DOHH2 (cell line): ENCODE measurements at regions not wholly inside any gene's neighbourhood (a gene's known extent, or its start where the extent isn't known, plus 50 kb on each side); places are given as distances from the start of the nearest gene placed in this dataset.

Source experiments
- H3F3A ChIP-seq: fragments of 200-600 bp; sonication (generic), shearing (Covaris generic); 2 replicates; pipeline ENCODE4 v1.6.0; 2016; ENCODE audit warnings: antibody characterized with exemption, mild to moderate bottlenecking; ENCODE audit not compliant: control insufficient read depth, insufficient read depth
- H3K27ac ChIP-seq: fragments of 200-600 bp; sonication (generic); 2 replicates; pipeline ENCODE4 v1.5.1; 2014; ENCODE audit warnings: low read depth, mild to moderate bottlenecking, low read length, moderate library complexity
- H3K27me3 ChIP-seq: fragments of 200-600 bp; sonication (generic); 2 replicates; pipeline ENCODE4 v1.6.1; 2014; ENCODE audit warnings: mild to moderate bottlenecking, low read length, mixed read lengths; ENCODE audit not compliant: control insufficient read depth
- H3K36me3 ChIP-seq: fragments of 200-600 bp; sonication (generic); 2 replicates; pipeline ENCODE4 v1.6.1; 2014; ENCODE audit warnings: mild to moderate bottlenecking, low read length, moderate library complexity, mixed read lengths; ENCODE audit not compliant: control insufficient read depth
- H3K4me1 ChIP-seq: fragments of 200-600 bp; sonication (generic); 2 replicates; pipeline ENCODE4 v1.6.1; 2014; ENCODE audit warnings: mild to moderate bottlenecking, low read length, mixed read lengths; ENCODE audit not compliant: control insufficient read depth
- H3K4me2 ChIP-seq: fragments of 200-600 bp; sonication (generic); 2 replicates; pipeline ENCODE4 v1.6.0; 2014; ENCODE audit warnings: mild to moderate bottlenecking, low read length, moderate library complexity
- H3K4me3 ChIP-seq: fragments of 200-600 bp; sonication (generic); 2 replicates; pipeline ENCODE4 v1.5.1; 2014; ENCODE audit warnings: mild to moderate bottlenecking, low read length, mixed read lengths
- H3K79me2 ChIP-seq: fragments of 200-600 bp; sonication (generic); 2 replicates; pipeline ENCODE4 v1.6.1; 2014; ENCODE audit warnings: mild to moderate bottlenecking, low read length, mixed read lengths; ENCODE audit not compliant: control insufficient read depth
- H3K9me2 ChIP-seq: fragments of 200-600 bp; sonication (generic); replicated peaks from 2 replicates; pipeline ENCODE4 v1.6.1; 2014; ENCODE audit warnings: mild to moderate bottlenecking, low read length, mixed read lengths; ENCODE audit not compliant: control insufficient read depth
- H3K9me3 ChIP-seq: fragments of 200-600 bp; sonication (generic); 2 replicates; pipeline ENCODE4 v1.6.1; 2014; ENCODE audit warnings: antibody characterized with exemption, low read length, mixed read lengths; ENCODE audit not compliant: control insufficient read depth, insufficient read depth
- H4K20me1 ChIP-seq: fragments of 200-600 bp; sonication (generic); 2 replicates; pipeline ENCODE4 v1.6.0; 2014; ENCODE audit warnings: low read depth, mild to moderate bottlenecking, antibody characterized with exemption, low read length, moderate library complexity; ENCODE audit not compliant: control insufficient read depth, insufficient read depth
- EZH2phosphoT487 ChIP-seq: fragments of 200-600 bp; sonication (generic); IDR thresholded peaks from 2 replicates; pipeline ENCODE4 v1.6.1; 2017; ENCODE audit warnings: borderline replicate concordance, mild to moderate bottlenecking, antibody characterized with exemption, low read length, moderate library complexity, mixed read lengths
- TF ChIP-seq, protein P1 (sequence below): fragments of 200-600 bp; sonication (generic); IDR thresholded peaks from one replicate; pipeline ENCODE4 v1.5.1; 2014; ENCODE audit warnings: antibody characterized with exemption, mild to moderate bottlenecking, low read depth, low read length; ENCODE audit not compliant: poor library complexity, severe bottlenecking

DNA sequence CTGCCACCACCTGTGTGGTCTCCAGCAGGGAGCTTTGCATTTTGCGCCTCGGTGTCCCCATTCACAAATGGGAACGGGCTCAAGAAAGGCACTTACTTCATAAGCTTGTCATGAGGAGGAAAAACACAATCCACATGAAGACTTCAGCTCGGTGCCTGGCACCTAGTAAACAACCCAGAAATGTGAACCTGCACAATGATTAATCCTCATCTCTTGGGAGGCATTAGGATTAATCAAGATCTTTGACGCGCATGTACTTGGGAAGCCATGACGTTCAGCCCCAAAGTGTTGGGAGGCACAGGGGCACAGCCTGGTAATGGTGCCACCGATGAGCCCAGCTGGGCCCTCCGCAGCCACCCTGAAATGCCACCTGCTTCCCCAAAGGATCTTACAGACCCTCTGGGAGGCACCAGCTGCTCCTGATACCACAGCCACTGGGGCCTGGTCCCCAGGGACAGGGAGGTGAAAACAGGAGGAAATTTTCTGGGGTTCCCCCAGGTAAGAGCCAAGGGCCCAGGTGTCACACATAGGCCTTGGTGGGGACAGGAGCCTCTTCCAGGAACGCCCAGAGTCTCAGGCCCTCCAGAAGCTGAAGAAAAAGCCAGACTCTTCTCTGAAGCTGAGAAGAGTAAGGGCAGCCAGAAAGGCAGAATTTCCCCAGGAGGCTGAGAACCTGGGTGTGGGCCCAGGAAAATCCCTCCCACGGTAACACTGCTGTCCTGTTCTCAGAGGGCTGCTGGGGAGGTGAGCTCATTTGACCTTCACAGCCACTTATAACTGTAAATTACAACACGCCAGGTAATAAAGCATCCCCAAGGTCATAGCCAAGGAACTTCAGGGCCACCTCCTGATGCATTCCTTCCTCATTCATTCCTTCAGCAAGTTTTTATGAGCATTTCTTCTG is 507.5 kb downstream of the SHQ1 start:
- Histone ChIP-seq H3F3A (no peaks in the 10 kb centered on the region), H3K4me2 (no peak overlapping the region)
- TF ChIP-seq, protein P1, sequence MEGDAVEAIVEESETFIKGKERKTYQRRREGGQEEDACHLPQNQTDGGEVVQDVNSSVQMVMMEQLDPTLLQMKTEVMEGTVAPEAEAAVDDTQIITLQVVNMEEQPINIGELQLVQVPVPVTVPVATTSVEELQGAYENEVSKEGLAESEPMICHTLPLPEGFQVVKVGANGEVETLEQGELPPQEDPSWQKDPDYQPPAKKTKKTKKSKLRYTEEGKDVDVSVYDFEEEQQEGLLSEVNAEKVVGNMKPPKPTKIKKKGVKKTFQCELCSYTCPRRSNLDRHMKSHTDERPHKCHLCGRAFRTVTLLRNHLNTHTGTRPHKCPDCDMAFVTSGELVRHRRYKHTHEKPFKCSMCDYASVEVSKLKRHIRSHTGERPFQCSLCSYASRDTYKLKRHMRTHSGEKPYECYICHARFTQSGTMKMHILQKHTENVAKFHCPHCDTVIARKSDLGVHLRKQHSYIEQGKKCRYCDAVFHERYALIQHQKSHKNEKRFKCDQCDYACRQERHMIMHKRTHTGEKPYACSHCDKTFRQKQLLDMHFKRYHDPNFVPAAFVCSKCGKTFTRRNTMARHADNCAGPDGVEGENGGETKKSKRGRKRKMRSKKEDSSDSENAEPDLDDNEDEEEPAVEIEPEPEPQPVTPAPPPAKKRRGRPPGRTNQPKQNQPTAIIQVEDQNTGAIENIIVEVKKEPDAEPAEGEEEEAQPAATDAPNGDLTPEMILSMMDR, result no peak
- no peak for TF ChIP-seq EZH2phosphoT487

DNA sequence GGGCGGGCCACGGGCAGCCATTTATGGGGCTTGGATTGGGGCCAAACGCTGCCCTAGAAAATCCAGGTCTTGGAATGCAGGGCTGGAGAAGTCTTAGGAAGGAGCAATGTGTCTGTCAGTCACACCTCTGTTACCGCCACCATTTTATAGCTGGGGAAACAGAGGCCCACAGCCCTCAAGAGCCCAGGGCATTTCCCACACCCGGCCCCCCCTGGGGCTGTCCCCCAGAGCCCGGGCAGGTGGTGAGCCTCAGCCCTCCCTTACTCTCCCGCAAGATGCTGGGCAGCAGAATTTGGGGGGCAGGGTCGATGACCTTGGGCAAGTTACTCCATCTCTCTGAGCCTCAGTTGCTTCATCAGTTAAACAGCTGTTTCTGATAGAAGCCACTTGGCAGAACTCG is 508.2 kb downstream of the SHQ1 start:
- TF ChIP-seq EZH2phosphoT487, result no peak
- H4K20me1 ChIP-seq, result no peaks in the 10 kb centered on the region
- no peaks in the 10 kb centered on the region for H3K79me2 ChIP-seq
- no peaks in the 10 kb centered on the region for H3K36me3 ChIP-seq
- H3K4me3 ChIP-seq, result no peak overlapping the region
- H3K27ac ChIP-seq, result no peak overlapping the region
- no peaks in the 10 kb centered on the region for H3K9me3 ChIP-seq
- H3K27me3 ChIP-seq, result no peaks in the 10 kb centered on the region
- H3K4me1 ChIP-seq, result no peaks in the 10 kb centered on the region
- no peak overlapping the region for H3K4me2 ChIP-seq
- H3K9me2 ChIP-seq, result no peaks in the 10 kb centered on the region
- no peaks in the 10 kb centered on the region for H3F3A ChIP-seq

More for the DNA sequence above, 507.5 kb downstream of the SHQ1 start:
- Histone ChIP-seq H3K9me2 (no peaks in the 10 kb centered on the region), H3K36me3 (no peaks in the 10 kb centered on the region), H3K27me3 (no peaks in the 10 kb centered on the region), H3K27ac (no peak overlapping the region), H3K4me3 (no peak overlapping the region), H4K20me1 (no peaks in the 10 kb centered on the region), H3K79me2 (no peaks in the 10 kb centered on the region), H3K4me1 (no peaks in the 10 kb centered on the region), H3K9me3 (no peaks in the 10 kb centered on the region)

DNA sequence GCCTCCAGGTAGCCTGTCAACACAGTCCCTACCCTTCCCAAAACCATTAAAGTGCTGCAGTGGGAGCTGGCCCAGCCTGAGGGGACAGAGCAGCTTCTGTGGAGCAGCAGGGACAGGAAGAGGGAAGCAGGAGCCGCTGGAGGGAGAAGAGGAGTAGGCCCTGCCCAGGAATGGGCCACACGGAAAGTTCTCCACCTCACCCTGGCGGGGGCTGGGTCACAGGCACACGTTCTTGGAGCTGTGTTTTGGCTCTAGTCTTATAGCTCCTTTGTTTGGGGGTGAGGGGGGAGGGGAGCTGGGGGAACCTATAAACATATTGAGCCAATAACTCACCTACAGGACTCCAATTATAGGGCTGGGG is 508.6 kb downstream of the SHQ1 start:
- no peak overlapping the region for H3K4me2 ChIP-seq
- H3K9me2 ChIP-seq, result no peaks in the 10 kb centered on the region
- no peak for TF ChIP-seq EZH2phosphoT487
- TF ChIP-seq, protein P1, result no peak
- H4K20me1 ChIP-seq, result no peaks in the 10 kb centered on the region
- H3K27me3 ChIP-seq, result no peaks in the 10 kb centered on the region
- H3K36me3 ChIP-seq, result no peaks in the 10 kb centered on the region
- H3K79me2 ChIP-seq, result no peaks in the 10 kb centered on the region
- H3K9me3 ChIP-seq, result no peaks in the 10 kb centered on the region
- H3K4me3 ChIP-seq, result no peak overlapping the region
- no peaks in the 10 kb centered on the region for H3F3A ChIP-seq
- H3K4me1 ChIP-seq, result no peaks in the 10 kb centered on the region
- no peak overlapping the region for H3K27ac ChIP-seq

DNA sequence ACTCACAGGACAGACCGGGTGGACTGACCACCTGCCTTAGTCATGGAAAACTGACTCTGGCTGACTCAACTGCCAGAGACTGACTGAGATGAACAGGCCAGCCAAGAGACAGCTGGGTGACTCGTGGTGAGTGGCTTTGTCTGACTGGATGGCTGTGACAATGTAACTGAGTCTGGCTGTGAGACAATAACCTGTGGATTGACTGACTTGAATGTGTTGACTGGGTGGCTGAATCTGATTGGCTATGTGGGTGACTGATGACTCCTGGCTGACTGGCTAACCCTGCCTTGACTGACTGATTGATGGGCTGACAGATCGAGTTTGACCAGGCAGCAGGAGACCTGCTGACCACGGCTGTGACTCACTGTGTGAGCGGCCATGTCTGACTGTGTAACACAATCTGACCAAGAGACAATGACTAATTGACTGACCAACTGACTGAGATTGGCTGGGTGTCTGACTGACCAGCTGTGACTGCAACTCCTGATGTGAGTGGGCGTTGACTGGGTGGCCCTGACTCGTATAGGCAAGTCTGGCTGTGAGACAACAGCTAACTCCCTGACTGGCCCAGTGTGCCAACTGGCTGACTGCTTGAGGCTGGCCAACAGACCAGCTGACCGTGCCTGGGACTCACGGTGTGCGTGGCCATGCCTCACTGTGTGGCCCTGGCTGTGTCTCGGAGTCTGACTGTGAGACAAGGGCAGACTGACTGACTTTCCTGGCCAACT is 509.1 kb downstream of the SHQ1 start:
- no peaks in the 10 kb centered on the region for H3K9me2 ChIP-seq
- no peaks in the 10 kb centered on the region for H3F3A ChIP-seq
- H3K9me3 ChIP-seq, result no peaks in the 10 kb centered on the region
- no peaks in the 10 kb centered on the region for H3K79me2 ChIP-seq
- no peak overlapping the region for H3K4me2 ChIP-seq
- TF ChIP-seq, protein P1, result no peak
- no peak for TF ChIP-seq EZH2phosphoT487
- H4K20me1 ChIP-seq, result no peaks in the 10 kb centered on the region
- no peaks in the 10 kb centered on the region for H3K4me1 ChIP-seq
- H3K4me3 ChIP-seq, result no peak overlapping the region
- H3K36me3 ChIP-seq, result no peaks in the 10 kb centered on the region
- H3K27me3 ChIP-seq, result no peaks in the 10 kb centered on the region
- H3K27ac ChIP-seq, result no peak overlapping the region
